Thoracic aorta (tissue), 2 donors: ENCODE measurements at regions not wholly inside any gene's neighbourhood (a gene's known extent, or its start where the extent isn't known, plus 50 kb on each side); places are given as distances from the start of the nearest gene placed in this dataset.

ENCODE experiments used
- ATAC-seq: fragments of 150-250 bp; one replicate; pipeline ENCODE4 v1.8.0; 2017; ENCODE audit warnings: low read depth; ENCODE audit not compliant: insufficient number of reproducible peaks, low FRiP score
- DNase-seq: peaks from one replicate; pipeline ENCODE4 v3.0.0-alpha.2; 2020; ENCODE audit warnings: low spot score
- H3K27ac ChIP-seq, 2 donors: fragments of 200-600 bp; sonication (generic); 1 replicate in 1 of 2; 2 replicates in 1 of 2; pipeline ENCODE4 v1.5.1; 2016; ENCODE audit warnings: mild to moderate bottlenecking in 2 of 2, moderate library complexity in 2 of 2
- H3K27me3 ChIP-seq: fragments of 200-600 bp; sonication (generic); replicated peaks from 2 replicates; pipeline ENCODE4 v1.6.0; 2016; ENCODE audit warnings: mild to moderate bottlenecking; ENCODE audit not compliant: insufficient read depth
- H3K36me3 ChIP-seq: fragments of 200-600 bp; sonication (generic); one replicate; pipeline ENCODE4 v1.5.1; 2016
- H3K4me1 ChIP-seq, 2 donors: fragments of 200-600 bp; sonication (generic); 1 replicate in 1 of 2; 2 replicates in 1 of 2; pipeline versions ENCODE4 v1.5.1 to v1.6.0; 2016; ENCODE audit warnings: low read depth in 2 of 2, mild to moderate bottlenecking in 1 of 2; ENCODE audit not compliant: control insufficient read depth in 1 of 2
- H3K4me3 ChIP-seq: fragments of 200-600 bp; sonication (generic); 2 replicates; pipeline ENCODE4 v1.5.1; 2016; ENCODE audit warnings: mild to moderate bottlenecking
- H3K9me3 ChIP-seq: fragments of 200-600 bp; sonication (generic); 2 replicates; pipeline ENCODE4 v1.5.1; 2016
- TF ChIP-seq, protein P1 (sequence below): fragments of 200-600 bp; sonication (generic); IDR thresholded peaks from one replicate; pipeline ENCODE4 v1.5.1; 2019; ENCODE audit warnings: antibody characterized with exemption

DNA sequence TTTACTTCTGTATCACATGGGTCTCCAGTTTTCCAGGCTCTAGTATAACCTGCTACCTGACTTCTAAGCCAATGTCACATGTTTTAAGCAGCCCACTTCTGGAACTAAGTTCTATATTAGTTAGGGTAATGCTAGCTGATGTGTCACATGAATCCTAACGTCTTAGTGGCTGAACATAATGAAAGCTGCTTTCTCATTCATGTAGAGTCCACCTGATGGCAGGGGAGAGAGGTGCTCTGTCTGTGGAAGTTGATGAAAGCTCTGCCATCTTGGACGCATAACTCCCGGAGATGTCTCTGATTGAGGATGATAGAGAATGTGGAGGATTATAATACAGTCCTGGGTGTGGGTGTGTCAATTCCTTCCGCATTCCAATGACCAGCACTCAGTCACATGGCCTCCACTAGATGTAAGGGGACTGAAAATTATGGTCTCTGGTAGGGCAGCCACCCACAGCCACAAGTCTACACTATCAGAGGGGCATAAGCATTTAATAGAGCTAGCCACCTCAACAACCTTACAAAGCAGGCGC is 234.4 kb upstream of the CRY1 start:
- Histone ChIP-seq H3K27me3 (peaks cover 4% of the 10 kb centered on the region), H3K4me1 (no peaks in the 10 kb centered on the region), H3K27ac (no peak overlapping the region), H3K36me3 (no peaks in the 10 kb centered on the region), H3K9me3 (no peaks in the 10 kb centered on the region), H3K4me3 (no peak overlapping the region)
- no peak for ATAC-seq
- DNase-seq = no peak
- TF ChIP-seq, protein P1, sequence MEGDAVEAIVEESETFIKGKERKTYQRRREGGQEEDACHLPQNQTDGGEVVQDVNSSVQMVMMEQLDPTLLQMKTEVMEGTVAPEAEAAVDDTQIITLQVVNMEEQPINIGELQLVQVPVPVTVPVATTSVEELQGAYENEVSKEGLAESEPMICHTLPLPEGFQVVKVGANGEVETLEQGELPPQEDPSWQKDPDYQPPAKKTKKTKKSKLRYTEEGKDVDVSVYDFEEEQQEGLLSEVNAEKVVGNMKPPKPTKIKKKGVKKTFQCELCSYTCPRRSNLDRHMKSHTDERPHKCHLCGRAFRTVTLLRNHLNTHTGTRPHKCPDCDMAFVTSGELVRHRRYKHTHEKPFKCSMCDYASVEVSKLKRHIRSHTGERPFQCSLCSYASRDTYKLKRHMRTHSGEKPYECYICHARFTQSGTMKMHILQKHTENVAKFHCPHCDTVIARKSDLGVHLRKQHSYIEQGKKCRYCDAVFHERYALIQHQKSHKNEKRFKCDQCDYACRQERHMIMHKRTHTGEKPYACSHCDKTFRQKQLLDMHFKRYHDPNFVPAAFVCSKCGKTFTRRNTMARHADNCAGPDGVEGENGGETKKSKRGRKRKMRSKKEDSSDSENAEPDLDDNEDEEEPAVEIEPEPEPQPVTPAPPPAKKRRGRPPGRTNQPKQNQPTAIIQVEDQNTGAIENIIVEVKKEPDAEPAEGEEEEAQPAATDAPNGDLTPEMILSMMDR = no peak

DNA sequence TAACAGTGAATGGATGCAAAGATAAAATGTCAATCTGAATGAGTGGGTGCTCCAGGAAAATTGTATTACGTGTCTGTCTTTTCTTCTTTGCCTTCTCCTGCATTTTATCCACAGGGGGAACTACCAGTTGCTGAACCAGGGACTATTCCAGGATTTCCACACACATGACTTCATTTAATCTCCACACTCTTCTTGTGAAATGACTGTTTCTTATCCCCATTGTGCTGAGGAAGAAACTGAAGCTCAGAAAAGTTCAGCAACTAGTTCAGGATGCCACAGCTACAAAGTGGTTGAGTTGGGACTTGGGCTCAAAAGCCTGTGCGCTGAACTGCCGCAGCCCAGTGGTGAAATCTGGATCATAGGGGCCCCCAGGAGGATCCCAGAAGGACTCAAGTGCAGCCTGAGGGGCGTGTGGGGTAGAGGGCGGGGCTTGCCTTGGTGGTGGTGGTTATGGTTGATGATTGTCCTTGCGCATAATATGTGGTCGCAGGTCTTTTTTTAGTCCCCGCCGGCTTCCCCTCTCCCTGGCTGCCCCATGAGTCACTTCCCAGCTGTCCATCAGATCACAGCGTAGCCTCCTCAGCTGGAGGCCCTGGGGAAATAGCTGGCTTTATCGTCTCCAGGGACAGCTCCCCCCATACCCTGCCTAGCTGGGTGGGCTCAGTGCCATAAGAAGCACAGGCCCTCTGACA is 235.2 kb upstream of the CRY1 start:
- no peak for ATAC-seq
- Histone ChIP-seq H3K36me3 (no peaks in the 10 kb centered on the region), H3K27me3 (peaks cover 4% of the 10 kb centered on the region)

DNA sequence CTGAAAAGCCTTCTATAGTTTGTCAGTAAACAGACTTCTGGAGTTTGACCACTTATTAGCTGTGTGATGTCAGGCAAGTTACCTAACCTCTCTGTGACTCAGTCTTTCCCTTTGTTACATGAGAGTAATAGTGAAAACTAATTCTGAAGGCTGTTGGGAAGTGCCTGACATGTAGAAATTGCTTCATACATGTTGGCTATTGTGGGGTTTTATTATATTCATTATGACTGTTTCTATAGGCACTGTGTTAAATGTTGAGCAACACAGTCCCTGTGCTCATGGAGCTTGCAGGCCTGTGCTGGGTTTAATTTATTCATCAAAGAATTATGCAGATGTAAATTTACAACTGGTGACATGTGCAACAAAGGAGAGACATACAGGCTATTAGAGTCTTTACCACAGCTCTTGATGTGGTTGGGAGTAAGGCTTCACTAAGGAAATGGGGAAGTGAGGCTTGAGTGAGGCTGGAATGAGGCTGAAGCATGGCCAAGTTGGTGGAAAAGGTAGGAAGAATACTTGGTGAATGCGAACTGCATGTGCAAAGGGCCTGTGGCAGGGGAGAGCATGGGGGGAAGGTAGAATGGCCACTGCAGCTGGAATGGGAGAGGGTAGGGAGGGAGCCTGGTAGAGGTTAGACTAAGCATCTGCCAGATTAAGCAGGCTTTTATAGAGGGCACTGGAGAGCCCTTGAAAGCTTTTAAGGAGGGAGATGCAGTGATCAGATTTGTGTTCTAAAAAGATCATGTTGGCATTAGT is 236.4 kb upstream of the CRY1 start:
- Histone ChIP-seq H3K27me3 (peaks cover 4% of the 10 kb centered on the region), H3K4me1 (no peaks in the 10 kb centered on the region), H3K36me3 (no peaks in the 10 kb centered on the region), H3K9me3 (no peaks in the 10 kb centered on the region), H3K27ac (no peak overlapping the region), H3K4me3 (no peak overlapping the region)
- DNase-seq = no peak
- TF ChIP-seq, protein P1 = no peak
- no peak for ATAC-seq

More for the DNA sequence above, 235.2 kb upstream of the CRY1 start:
- H3K27ac ChIP-seq = no peak overlapping the region
- no peak for DNase-seq
- H3K4me3 ChIP-seq = no peak overlapping the region
- TF ChIP-seq, protein P1 = no peak
- no peaks in the 10 kb centered on the region for H3K9me3 ChIP-seq
- H3K4me1 ChIP-seq = no peaks in the 10 kb centered on the region

DNA sequence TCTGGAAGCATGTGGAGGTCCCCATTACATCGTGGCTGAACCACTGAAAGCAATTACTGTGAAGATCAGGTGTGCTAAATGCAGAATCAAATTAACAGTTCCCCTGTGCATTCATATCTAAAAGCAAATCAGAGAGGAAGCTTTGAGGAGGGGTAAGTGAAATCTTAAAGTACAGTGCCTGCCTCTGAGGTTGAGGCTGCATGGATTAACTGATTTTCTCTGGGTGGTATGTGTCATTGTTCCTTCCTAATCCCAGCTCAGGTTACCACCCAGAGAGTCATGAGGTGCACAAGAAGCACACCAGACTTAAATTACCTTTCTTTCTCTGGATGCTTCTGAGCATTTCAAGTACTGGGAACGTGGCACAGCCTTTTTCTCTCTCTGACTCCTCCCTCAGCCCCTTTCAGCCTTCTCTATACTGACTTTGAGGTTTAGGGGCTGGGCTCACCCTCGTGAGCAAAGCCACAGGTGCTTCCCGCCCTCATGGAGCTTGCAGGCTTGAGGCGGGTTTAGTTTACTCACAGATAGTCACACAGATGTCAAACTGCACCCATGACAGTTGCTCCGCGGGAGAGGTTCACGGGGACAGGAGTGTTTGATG is 237.6 kb upstream of the CRY1 start:
- H3K27me3 ChIP-seq = peaks cover 4% of the 10 kb centered on the region
- no peaks in the 10 kb centered on the region for H3K36me3 ChIP-seq
- DNase-seq = no peak
- TF ChIP-seq, protein P1 = no peak
- ATAC-seq = no peak
- H3K4me3 ChIP-seq = no peak overlapping the region
- no peaks in the 10 kb centered on the region for H3K9me3 ChIP-seq
- no peaks in the 10 kb centered on the region for H3K4me1 ChIP-seq
- no peak overlapping the region for H3K27ac ChIP-seq

DNA sequence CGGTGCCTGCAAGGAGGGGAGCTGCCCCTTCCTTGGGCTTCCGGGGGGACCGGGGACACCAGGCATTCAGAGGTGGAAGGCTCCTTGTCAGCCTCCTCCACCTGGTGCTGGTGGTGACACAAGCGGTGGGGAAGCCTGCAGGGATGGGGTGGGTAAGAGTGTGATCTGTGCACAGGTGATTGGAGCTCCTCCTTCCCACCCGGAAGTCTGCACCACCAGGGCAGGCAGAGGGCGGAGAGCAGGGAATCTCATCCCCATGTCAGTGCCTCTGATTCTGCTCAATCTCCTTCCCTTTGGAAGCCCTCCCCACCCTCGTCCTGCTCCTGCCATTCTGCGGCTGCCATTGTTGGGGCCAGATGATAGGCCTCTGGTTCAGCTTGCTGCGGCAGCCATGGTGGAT is 238.1 kb upstream of the CRY1 start:
- no peaks in the 10 kb centered on the region for H3K9me3 ChIP-seq
- no peaks in the 10 kb centered on the region for H3K36me3 ChIP-seq
- no peak for DNase-seq
- no peak for ATAC-seq
- no peak overlapping the region for H3K4me3 ChIP-seq
- H3K4me1 ChIP-seq = no peaks in the 10 kb centered on the region
- TF ChIP-seq, protein P1 = no peak
- peaks cover 4% of the 10 kb centered on the region for H3K27me3 ChIP-seq
- H3K27ac ChIP-seq = no peak overlapping the region
